Frontal cortex (tissue), 3 donors: ENCODE measurements at regions not wholly inside any gene's neighbourhood (a gene's known extent, or its start where the extent isn't known, plus 50 kb on each side); places are given as distances from the start of the nearest gene placed in this dataset.

Experiments used
- DNase-seq, 2 donors: peaks; one replicate each; pipeline ENCODE4 v3.0.0; 2012; ENCODE audit warnings: low spot score in 2 of 2
- FAIRE-seq: peaks from 2 replicates; lab custom pipeline; 2012; peaks lifted over from hg19 to GRCh38; lab: Jason Lieb, UNC
- donor health status: control.
- donor health status: control.
- donor health status: control.

DNA sequence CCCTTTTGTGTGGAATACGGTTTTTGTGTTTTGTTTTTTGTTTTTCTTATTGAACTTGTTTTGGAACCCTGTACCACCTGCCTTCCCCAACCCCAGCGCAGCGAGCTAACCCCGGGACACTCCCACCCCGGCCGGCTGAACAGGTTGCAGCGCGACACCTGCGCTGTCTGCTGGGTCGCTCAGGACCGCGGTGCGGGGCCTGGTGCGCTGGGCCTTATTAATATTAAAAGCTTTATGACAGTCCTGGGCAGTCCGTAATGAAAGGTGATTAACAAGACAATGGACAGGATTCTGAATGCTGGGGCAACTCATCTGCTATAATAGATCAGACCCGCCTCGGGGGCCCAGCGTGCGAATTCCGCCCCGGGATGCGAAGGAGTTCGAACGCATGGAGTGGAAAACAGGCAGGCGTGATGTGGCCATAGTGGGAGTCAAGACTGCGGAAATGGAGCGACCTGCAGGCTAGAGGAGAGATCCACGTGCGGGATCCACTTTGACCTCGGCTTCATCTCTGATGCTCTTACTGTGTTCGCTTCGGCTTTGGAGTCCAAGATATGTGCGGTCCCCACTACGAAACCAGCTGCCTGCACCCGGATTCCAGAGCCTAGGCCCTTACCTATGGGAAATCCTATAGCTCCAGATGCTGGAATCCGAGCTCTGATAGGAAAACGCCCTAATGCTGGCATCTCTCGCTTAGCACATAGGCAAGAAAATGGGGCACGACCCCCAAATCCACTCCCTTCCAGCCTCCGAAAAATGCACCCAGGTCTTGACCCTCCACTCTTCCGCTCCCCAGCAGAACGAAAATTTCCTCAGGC is 69.0 kb upstream of the TMEM33 start:
- no peak for DNase-seq
- no peak for FAIRE-seq

DNA sequence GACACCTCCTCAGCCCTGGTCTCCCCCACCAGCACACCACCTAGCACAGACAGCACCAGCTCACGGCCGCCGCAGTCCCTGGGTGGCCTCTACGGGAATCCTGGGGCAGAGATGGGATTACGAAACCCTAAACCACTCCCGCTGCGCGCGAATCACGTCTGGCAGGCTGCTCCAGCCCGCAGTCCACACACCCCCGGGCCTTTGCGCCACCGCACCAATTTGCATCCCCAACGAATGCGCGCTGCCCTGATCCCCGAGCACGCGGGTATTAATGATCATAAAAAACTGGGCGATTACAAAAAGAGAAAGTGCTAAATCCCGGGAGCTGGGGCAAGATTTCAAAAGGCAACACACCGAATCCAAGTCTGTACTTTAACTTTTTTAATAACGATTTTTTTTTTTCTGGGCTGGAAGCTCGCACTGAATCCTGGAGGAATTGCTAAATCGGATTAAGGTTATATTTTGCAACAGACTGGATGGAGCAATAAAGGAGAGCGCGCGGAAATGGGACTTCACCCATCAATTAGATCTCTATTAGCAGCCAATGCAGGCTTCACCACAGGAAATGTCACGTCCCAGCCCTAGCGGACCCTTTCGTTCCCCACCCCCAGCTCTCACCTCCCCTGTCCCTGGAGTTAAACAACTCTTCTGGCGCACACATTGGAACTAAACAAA is 69.8 kb upstream of the TMEM33 start:
- DNase-seq = no peak
- FAIRE-seq = no peak

DNA sequence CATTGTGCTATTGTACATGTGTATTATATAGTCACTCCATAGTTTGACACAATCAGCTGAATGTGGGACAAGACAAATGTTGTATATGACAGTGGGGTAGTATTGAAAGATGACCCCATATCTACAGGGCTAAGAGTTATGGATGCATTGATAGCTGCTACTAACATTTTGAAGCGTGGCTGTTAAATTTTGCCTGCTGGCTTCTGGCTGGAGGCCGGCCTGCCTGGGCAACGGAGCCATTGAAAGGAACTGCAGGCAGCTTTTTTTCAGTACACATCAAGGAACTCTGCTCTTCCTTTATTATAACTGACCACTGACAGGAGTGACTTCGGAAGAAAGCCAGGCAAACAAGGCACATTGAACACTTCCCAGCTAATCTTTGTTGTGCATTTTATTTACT is 76.1 kb upstream of the TMEM33 start:
- DNase-seq = no peak
- FAIRE-seq = no peak

DNA sequence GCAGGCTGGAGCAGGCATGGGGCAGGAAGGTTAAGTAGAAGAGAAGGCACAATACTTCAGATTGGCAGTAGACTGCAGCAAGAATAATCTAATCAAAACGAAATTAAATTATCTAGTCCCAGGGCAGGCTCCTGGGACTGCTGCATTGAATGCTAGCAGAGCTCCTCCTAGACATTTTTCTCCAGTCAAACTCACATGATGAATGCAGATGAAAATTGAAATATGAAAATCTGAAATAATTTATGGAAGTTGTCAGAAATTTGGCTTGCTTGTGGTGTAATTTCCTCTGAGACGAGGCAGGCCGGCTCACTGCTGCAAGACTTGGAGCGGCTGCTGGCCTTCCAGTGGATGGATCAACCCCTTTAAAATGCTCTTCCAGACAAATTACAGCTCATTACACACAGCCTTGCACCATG is 78.0 kb upstream of the TMEM33 start:
- no peak for DNase-seq
- no peak for FAIRE-seq

DNA sequence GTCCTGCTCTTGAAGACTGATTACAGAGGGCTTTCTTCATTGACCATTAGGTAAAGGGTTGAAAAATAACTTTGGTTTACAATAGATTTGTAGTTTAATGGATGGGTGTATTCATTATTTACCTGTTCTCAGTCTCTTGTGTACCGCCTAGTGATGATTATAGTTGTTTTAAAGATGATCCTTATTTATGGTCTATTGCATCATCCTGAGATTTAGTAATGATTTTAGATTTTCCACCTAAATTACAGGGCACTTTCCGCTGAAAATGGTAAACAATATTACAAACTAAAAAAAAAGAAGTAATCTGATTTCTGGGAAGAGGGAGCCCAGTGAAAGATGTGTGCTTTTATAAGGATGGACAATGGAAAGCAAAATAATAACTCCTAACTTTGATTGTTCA is 78.4 kb upstream of the TMEM33 start:
- DNase-seq (no peak), FAIRE-seq (no peak)

DNA sequence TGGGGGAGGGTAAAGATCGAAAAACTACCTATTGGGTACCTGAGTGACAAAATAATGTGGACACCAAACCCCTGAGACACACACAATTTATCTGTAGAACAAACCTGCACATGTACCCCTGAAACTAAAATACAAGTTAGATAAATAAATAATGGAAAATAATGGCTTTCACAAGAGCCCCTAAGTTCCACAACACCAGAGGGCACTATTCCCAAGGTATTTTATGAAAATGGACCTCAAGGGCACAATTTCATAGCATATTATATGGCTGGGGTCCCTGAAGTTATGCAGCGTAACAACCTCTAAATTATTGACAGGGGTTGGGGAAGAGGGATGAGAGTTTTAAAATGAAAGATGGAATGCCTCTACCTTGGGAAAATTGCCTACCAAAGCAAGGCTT is 81.3 kb upstream of the TMEM33 start:
- FAIRE-seq = no peak
- DNase-seq = no peak

DNA sequence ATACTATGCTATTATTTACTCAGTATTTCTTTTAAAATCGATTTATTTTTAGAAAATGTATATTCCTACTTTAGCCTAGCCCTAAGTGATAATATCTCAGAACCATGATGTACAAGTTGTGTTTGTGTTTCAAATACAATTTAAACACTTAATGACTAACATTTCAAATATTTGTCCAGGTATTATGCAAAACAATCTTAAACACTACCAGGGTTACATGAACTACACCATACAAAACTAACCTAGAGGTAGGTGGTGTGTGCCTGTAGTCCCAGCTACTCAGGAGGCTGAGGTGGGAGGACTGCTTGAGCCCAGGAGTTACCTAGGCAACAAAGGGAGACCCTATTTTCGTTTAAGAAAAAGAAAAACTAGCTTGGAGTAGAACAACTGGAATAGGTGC is 83.0 kb upstream of the TMEM33 start:
- DNase-seq (no peak), FAIRE-seq (no peak)

DNA sequence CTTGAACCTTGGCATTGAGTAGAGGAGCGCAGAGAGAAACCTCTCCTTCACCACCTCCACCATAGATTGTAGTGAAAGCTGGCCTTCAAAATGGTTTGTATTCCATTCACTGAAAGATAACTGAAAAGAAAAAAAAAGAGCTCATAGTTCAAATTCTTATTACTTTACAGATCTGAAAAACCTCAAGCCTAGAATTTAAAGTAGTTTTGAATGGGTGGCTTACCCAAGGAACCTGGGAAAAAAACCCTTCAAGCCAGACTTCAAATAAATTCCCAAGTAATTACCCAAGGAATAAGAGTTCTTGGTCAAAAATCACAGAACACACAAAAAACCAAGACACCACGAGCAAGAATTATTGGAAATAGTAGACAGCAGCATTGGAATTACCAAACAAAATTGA is 83.6 kb upstream of the TMEM33 start:
- DNase-seq = no peak
- FAIRE-seq = no peak

DNA sequence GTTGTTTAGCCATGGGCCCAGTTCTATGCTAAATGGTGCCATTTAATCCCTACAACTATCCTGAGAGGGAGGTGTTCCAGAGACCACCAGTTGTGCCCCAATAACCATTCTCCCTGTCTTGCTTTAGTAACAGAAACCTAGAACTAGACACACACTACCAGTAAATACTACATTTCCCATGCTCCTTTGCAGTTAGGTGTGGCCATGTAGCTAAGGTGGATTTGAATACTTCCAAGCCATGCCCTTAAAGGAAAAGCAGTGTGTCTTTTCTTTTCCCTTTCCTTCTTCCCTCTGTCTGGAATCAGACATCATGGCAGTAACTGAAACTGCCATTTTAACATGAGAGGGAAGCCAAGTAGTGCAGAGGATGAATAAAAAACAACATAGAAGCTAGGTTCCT is 90.9 kb upstream of the TMEM33 start:
- no peak for DNase-seq
- FAIRE-seq = no peak

DNA sequence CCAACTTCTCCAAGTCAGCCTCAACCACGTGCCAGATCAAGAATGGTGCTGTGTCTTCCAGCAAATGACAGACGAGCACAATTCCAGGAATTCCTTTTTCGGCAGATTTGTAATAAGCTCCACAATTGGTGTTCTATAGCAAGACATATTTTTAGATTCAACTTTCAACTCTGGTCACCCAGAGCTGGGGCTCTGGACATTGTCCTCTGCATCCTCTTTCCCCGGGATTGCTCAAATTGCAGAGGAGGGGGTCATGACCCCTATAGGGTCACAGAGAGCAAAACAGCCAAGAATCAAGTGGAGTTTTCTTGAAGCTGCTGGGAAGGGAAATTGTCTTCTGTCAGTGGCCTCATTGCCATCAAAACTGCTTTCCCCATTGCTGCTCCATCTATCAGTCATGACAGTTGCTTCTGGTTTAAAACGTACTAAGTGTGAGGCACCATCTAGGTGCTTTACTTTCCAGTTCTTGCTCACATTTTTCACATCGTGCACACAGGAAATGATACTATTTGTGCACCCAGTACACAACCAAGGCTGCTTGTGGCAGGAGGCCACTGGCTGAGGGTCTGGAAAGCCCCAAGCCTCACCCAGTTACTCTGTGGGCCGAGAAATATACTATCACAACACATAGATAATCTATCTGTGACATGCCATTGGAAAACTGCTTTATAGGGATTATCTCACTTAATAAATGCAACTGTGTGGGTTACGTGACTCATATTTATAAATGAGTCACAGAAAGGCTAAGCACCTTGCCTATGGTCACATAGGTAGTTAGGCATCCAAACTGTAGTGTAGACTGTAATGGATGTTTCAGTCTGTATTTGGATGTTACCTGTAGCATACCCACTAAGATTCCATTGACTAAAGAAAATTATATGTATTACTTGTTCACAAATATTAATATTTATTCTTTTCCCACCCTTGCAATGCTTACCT is 91.7 kb upstream of the PHOX2B start:
- FAIRE-seq (no peak), DNase-seq (no peak)

DNA sequence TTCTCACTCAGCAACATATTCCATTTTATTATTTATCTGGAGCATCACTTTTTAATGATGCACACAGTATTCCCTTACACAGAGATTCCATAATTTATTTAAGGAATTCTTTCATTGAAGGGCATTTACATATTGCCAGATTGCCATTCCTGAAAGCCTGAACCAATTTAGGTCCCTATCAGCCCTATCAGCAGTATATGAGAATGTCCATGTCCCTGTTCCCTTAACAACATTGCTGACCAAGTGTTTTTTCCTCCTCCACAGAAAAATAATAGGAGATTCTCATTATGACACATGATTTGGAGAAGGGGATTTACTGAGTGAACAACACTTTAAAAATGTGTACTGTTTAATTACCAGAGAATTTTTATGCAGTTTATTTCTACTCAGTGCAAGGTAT is 90.1 kb upstream of the PHOX2B start:
- FAIRE-seq = no peak

DNA sequence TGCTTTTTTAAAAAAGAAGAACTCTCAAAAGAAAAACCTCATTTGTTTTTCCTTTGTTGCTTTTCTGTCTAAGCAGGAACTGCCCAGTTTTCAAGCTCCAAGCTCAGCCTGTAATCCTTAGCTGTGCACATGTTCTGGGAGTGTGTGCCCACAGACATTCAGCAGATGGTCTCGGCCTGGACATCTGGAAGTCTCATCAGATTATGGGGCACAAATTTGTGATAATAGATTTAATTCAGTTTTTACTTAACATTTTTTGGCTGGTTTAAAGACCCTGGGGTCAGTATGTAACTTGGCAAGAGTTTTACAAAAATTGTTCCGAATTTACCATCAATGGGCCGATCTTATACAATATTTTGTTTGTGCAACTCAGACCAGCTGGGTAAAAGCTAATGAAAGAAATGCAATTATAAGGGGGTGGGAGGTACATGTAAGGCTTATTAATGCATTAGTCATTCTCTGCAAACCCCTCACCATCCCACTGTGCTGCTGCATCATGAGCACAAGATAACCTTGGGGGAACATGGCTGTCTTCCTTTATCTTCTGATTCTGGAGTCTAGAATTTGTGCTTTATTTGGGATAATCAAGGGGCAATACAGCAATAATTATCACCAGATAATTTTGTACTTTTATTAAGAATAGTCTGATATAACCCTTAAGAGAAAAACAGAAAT is 86.9 kb upstream of the PHOX2B start:
- no peak for DNase-seq
- no peak for FAIRE-seq

More for the DNA sequence above, 90.1 kb upstream of the PHOX2B start:
- no peak for DNase-seq

DNA sequence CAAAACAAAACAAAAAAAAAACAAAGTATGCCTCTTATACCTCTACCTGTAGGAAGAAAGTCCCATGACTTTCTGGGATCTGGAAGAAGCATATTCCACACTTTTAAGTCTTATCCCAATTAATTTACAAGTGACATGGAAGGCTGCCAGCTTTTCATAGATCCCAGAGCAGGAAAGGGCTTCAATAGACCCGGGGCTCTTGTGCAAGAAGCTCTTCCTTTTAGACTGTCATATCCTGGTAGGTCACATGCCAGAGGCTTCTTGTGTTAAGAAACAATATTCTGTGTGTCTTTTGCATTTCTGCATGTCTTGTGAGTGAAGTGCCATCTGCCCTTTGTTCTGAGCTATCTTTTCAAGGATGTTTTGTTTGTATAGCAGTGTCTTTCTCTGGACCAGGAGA is 84.4 kb upstream of the PHOX2B start:
- no peak for FAIRE-seq

DNA sequence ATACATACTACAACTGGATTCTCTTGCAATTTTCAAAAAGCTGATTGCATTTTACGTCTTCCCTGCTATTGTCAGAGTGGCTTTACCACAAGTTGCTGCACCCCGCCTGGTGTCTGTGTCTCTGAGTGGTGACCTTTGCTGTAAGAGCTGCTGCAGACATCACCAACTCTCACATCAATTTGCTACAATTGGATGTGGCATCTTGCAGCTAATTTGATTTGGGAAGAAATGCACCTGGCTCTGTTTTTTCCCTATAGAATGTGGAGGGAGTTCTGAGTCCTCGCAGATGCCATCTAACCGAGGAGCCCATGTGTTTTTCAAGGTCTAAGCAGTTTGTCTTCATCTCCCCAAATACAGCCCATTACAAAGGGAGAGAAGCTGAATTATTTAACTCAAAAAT is 73.8 kb upstream of the PHOX2B start:
- FAIRE-seq (no peak), DNase-seq (no peak)

More for the DNA sequence above, 84.4 kb upstream of the PHOX2B start:
- no peak for DNase-seq

DNA sequence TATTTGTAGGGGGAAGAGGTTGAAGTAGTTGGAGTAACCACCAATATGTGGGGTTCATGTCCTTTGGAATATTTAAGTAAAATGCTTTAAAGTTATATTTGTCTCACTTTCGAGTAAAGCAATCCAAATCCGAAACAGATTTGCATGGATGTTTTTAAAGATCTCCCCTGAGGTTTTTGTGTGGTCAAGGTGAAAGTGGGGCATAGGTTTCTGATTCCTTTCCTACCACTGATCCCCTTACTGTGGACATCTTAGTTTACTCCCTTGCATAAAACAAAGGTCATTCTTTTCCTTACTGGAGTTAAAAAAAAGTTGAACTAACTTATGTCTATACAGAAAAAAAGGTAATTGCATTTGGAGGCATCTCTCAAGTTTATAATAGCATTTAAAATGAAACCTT is 71.9 kb upstream of the PHOX2B start:
- FAIRE-seq (no peak), DNase-seq (no peak)

DNA sequence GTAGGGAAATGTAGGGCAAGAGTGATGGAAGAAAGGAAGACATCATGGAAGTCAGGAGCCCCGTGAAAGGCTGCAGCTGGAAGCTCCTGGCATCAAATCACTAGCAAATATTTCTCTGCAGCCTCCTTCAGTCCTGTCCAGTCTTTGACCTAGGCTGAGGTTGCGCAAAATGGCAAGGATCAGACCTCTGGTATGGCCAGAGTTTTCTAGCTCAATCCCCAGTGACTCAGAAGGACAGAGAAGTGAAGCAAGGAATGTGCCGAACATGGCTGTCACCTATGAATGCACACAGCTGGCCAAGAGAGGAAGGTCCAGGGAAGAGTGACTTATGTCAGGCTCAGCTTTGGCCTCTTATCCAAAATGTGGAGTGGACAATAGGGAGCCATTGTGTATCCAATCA is 71.1 kb upstream of the PHOX2B start:
- no peak for FAIRE-seq
- DNase-seq = no peak

DNA sequence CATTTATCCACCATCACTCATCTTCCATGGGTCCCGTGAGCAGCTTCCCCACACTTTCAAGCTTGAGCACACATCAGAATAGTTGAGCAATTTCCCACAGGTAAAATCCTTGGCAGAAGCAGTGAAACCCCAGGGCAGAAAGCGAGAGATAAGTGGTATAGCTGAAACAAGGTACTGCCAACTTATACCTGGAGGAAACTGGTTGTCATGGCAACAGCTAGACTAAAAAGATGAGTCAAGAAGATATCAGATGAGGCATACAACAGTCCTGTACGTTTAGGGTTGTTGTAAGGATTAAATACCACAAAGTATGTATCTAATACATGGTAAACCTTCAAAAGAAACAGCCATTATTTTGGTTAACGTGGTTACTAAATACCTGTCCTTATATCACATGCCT is 66.9 kb upstream of the PHOX2B start:
- FAIRE-seq (no peak), DNase-seq (no peak)

DNA sequence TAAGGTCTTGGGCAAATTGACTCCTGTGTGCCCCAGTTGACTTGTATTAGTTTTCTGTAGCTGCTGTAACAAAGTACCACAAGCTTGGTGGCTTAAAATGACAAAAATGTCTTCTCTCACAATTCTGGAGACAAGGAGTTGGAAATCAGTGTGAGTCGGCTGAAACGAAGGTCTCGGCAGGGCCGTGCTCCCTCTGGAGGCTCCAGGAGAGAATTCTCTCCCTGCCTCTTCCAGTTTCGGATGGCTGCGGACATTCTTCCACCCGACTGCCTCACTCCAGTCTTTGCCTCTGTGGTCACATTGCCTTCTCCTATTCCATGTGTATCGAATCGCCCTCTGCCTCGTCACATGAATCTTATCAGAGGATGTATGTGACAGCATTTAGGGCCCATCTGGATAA is 66.0 kb upstream of the PHOX2B start:
- FAIRE-seq (no peak), DNase-seq (no peak)

DNA sequence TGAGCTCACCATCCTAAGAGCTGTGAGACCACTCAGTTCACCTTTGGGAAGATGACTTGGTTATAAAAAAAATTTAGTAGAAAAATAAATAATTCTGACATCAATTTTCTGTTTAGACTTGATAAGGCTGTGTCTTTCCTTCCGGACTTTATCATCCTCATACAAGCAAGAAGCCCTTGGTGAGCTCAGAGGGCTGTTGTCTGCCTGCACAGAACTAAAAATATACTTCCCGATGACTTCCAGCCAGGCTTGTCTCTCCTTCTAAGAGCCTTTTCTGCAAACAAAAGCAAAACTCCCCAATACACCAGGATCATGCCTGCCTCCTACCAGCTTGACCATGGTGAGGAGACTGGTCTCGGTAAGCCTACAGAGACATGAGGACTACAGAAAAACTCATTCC is 58.3 kb upstream of the PHOX2B start:
- DNase-seq (no peak), FAIRE-seq (no peak)

DNA sequence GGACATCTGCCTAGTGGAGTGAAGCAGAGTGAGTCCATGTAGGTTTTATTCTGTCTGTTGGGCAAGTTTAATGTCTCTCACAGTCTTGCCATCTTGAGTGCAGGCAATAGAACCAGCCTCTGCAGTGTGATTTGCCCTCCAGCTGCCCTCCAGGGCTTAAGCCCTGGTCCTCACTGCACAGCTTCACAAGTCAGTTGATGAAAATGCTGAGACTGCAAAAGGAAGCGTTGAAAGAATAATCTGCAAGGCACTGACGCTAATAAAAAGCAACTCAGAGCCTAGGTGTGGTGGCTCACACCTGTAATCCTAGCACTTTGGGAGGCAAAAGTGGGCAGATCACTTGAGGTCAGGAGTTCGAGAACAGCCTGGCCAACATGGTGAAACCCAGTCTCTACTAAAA is 54.1 kb upstream of the PHOX2B start:
- DNase-seq (no peak), FAIRE-seq (no peak)
